Lower leg skin (tissue), 3 donors: ENCODE measurements at regions not wholly inside any gene's neighbourhood (a gene's known extent, or its start where the extent isn't known, plus 50 kb on each side); places are given as distances from the start of the nearest gene placed in this dataset.

Experiments used
- POLR2A ChIP-seq, 2 donors: fragments of 450-650 bp; IDR thresholded peaks; one replicate each; pipeline ENCODE4 v1.6.1; 2016 to 2017; ENCODE audit warnings: antibody characterized with exemption in 2 of 2, mild to moderate bottlenecking in 1 of 2, moderate library complexity in 1 of 2
- TF ChIP-seq, protein P1 (sequence below), 3 donors: fragments of 450-650 bp; IDR thresholded peaks; one replicate each; pipeline ENCODE4 v1.5.1; 2016; ENCODE audit warnings: antibody characterized with exemption in 3 of 3, mild to moderate bottlenecking in 3 of 3, moderate library complexity in 2 of 3

DNA sequence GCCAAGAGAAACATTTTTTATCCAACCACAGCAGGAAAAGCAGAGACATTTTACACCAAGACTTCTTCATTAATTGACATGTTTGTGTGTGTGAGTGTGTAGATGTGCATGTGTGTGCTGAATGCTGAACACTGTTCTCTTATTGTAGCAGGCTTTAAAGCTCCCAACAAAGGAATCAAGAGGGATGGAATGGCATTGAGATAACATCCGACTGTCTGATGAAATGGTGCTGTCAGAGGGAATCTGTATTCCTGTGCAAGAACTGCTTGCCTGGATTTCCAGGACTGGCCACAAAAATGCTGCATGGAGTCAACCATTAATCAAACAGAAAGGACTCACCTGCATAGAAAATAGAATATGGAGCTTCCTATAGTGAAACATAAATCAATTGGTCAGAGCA, 354.0 kb downstream of the UQCRFS1 start:
- TF ChIP-seq, protein P1, sequence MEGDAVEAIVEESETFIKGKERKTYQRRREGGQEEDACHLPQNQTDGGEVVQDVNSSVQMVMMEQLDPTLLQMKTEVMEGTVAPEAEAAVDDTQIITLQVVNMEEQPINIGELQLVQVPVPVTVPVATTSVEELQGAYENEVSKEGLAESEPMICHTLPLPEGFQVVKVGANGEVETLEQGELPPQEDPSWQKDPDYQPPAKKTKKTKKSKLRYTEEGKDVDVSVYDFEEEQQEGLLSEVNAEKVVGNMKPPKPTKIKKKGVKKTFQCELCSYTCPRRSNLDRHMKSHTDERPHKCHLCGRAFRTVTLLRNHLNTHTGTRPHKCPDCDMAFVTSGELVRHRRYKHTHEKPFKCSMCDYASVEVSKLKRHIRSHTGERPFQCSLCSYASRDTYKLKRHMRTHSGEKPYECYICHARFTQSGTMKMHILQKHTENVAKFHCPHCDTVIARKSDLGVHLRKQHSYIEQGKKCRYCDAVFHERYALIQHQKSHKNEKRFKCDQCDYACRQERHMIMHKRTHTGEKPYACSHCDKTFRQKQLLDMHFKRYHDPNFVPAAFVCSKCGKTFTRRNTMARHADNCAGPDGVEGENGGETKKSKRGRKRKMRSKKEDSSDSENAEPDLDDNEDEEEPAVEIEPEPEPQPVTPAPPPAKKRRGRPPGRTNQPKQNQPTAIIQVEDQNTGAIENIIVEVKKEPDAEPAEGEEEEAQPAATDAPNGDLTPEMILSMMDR (IDR thresholded peaks at IDR 0.05) = no peak
- TF ChIP-seq POLR2A (IDR thresholded peaks at IDR 0.05) = no peak
